ENCODE measurements at regions not wholly inside any gene's neighbourhood (a gene's known extent, or its start where the extent isn't known, plus 50 kb on each side); places are given as distances from the start of the nearest gene placed in this dataset.

DNA sequence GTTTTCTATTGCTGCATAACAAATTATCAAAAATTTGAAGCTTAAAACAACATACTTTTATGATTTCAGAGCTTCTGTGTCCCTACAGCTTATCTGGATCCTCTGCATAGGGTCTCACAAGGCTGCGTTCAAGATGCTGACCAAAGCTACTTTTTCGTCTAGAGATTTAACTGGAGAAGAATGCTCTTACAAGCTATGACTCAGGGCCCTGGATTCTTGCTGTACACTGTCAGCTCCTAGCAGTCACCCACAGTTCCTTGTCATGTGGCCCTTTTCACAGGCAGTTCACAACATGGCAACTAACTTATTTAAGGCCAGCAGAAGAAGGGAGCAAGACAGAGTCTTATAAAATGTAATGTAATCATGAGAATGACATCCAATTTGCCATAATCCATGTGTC, 70.8 kb upstream of the FAM174A start:
- TF ChIP-seq, protein P1, sequence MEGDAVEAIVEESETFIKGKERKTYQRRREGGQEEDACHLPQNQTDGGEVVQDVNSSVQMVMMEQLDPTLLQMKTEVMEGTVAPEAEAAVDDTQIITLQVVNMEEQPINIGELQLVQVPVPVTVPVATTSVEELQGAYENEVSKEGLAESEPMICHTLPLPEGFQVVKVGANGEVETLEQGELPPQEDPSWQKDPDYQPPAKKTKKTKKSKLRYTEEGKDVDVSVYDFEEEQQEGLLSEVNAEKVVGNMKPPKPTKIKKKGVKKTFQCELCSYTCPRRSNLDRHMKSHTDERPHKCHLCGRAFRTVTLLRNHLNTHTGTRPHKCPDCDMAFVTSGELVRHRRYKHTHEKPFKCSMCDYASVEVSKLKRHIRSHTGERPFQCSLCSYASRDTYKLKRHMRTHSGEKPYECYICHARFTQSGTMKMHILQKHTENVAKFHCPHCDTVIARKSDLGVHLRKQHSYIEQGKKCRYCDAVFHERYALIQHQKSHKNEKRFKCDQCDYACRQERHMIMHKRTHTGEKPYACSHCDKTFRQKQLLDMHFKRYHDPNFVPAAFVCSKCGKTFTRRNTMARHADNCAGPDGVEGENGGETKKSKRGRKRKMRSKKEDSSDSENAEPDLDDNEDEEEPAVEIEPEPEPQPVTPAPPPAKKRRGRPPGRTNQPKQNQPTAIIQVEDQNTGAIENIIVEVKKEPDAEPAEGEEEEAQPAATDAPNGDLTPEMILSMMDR (IDR thresholded peaks at IDR 0.05; ENCODE audit: low read depth, low read length, poor library complexity, severe bottlenecking) = no peak
- no peak for TF ChIP-seq EZH2phosphoT487 (IDR thresholded peaks at IDR 0.05; ENCODE audit: borderline replicate concordance, low read length)
